Endothelial cell of umbilical vein (primary cell): ENCODE measurements at regions not wholly inside any gene's neighbourhood (a gene's known extent, or its start where the extent isn't known, plus 50 kb on each side); places are given as distances from the start of the nearest gene placed in this dataset.

Experiments
- BruUV-seq: library from RNA; stranded (reverse); fragments of 400-500 nt; replicated peaks from 2 replicates; lab custom pipeline; 2021; lab: Mats Ljungman, UMichigan
- CTCF ChIA-PET: fragments of 300-600, 350-600 bp; sonication (Branson Sonifier 250); formaldehyde crosslinking; loops from one replicate; lab custom pipeline; 2021; ENCODE audit warnings: antibody characterized with exemption, inconsistent platforms; lab: Charles Lee
- POLR2A ChIA-PET: fragments of 300-600, 350-600 bp; sonication (Branson Sonifier 250); formaldehyde crosslinking; loops from one replicate; lab custom pipeline; 2021; ENCODE audit warnings: antibody characterized with exemption, inconsistent platforms; lab: Charles Lee
- DNase-seq: peaks from one replicate; pipeline ENCODE4 v3.0.0-alpha.2; 2011; ENCODE audit warnings: low read depth, low spot score
- FAIRE-seq: peaks from 2 replicates; lab custom pipeline; 2011; peaks lifted over from hg19 to GRCh38; lab: Jason Lieb, UNC
- H2AFZ ChIP-seq: 2 replicates; pipeline ENCODE4 v1.6.0; 2012; ENCODE audit warnings: low read depth, low read length, control low read depth, inconsistent platforms
- H3K27ac ChIP-seq: 2 replicates; pipeline ENCODE4 v1.5.1; 2011; ENCODE audit warnings: low read depth, mild to moderate bottlenecking, control low read depth, low read length, moderate library complexity; ENCODE audit not compliant: insufficient read depth
- H3K27me3 ChIP-seq, 2 experiments: 2 replicates each; pipeline versions ENCODE4 v1.6.0 to v1.6.1; 2011; ENCODE audit warnings: low read length in 2 of 2, mixed read lengths in 1 of 2; ENCODE audit not compliant: control insufficient read depth in 2 of 2, insufficient read depth in 2 of 2
- H3K36me3 ChIP-seq, 2 experiments: 2 replicates in 1 of 2; 3 replicates in 1 of 2; pipeline ENCODE4 v1.5.1; 2011; ENCODE audit warnings: low read length in 2 of 2, mild to moderate bottlenecking in 1 of 2, moderate library complexity in 1 of 2; ENCODE audit not compliant: control insufficient read depth in 2 of 2, insufficient read depth in 2 of 2; ENCODE audit errors: extremely low read depth in 1 of 2
- H3K4me1 ChIP-seq: 3 replicates; pipeline ENCODE4 v1.5.1; 2011; ENCODE audit warnings: mild to moderate bottlenecking, low read length; ENCODE audit not compliant: control insufficient read depth, insufficient read depth; ENCODE audit errors: extremely low read depth
- H3K4me2 ChIP-seq: 2 replicates; pipeline ENCODE4 v1.6.1; 2011; ENCODE audit warnings: low read length, control low read depth, mixed read lengths; ENCODE audit not compliant: insufficient read depth
- H3K4me3 ChIP-seq, 3 experiments: fragments of 200-600 bp in 1 of 3; sonication (generic), shearing (Covaris generic) in 1 of 3; replicated peaks in 1 of 3; 2 replicates each; pipeline ENCODE4 v1.5.1; 2011 to 2016; ENCODE audit warnings: control low read depth in 3 of 3, low read length in 3 of 3, mild to moderate bottlenecking in 2 of 3, inconsistent platforms in 1 of 3, low read depth in 1 of 3, moderate library complexity in 1 of 3; ENCODE audit not compliant: insufficient read depth in 1 of 3
- H3K79me2 ChIP-seq: 2 replicates; pipeline ENCODE4 v1.6.0; 2012; ENCODE audit warnings: low read length, inconsistent platforms; ENCODE audit not compliant: control insufficient read depth, insufficient read depth
- H3K9ac ChIP-seq: replicated peaks from 2 replicates; pipeline ENCODE3; 2011; ENCODE audit warnings: low read length, control low read depth; ENCODE audit not compliant: insufficient read depth; ENCODE audit errors: extremely low read depth
- H3K9me1 ChIP-seq: replicated peaks from 3 replicates; pipeline ENCODE4 v1.6.0; 2011; ENCODE audit warnings: mild to moderate bottlenecking, low read length; ENCODE audit not compliant: control insufficient read depth, insufficient read depth; ENCODE audit errors: extremely low read depth
- H3K9me3 ChIP-seq: replicated peaks from 2 replicates; pipeline ENCODE4 v1.5.1; 2012; ENCODE audit warnings: low read length, inconsistent platforms; ENCODE audit not compliant: control insufficient read depth, insufficient read depth
- H4K20me1 ChIP-seq: replicated peaks from 2 replicates; pipeline ENCODE3; 2011; ENCODE audit warnings: mild to moderate bottlenecking, low read length; ENCODE audit not compliant: control insufficient read depth, insufficient read depth; ENCODE audit errors: extremely low read depth
- CTCF ChIP-seq, 2 donors: IDR thresholded peaks; 1 replicate in 1 of 2; 2 replicates in 1 of 2; pipeline ENCODE4 v1.5.1; 2011; ENCODE audit warnings: low read length in 2 of 2, mild to moderate bottlenecking in 2 of 2, moderate library complexity in 2 of 2, control low read depth in 1 of 2, inconsistent platforms in 1 of 2, low read depth in 1 of 2; ENCODE audit not compliant: insufficient read depth in 1 of 2; ENCODE audit errors: extremely low read depth in 1 of 2
- EZH2 ChIP-seq: IDR thresholded peaks from 2 replicates; pipeline ENCODE4 v1.6.1; 2012; ENCODE audit warnings: borderline replicate concordance, low read depth, mild to moderate bottlenecking, moderate library complexity, low read length, inconsistent platforms; ENCODE audit not compliant: severe bottlenecking
- FOS ChIP-seq: IDR thresholded peaks from 2 replicates; pipeline ENCODE4 v1.6.1; 2011; ENCODE audit warnings: mild to moderate bottlenecking, low read length, moderate library complexity, borderline replicate concordance; ENCODE audit not compliant: insufficient read depth
- GATA2 ChIP-seq: IDR thresholded peaks from 2 replicates; pipeline ENCODE4 v1.7.0; 2011; ENCODE audit warnings: low read depth, mild to moderate bottlenecking, moderate library complexity, mixed read lengths, low read length; ENCODE audit not compliant: insufficient read length, insufficient read depth
- JUN ChIP-seq: IDR thresholded peaks from 2 replicates; pipeline ENCODE4 v1.6.1; 2011; ENCODE audit warnings: borderline replicate concordance, low read depth; ENCODE audit not compliant: insufficient read length, insufficient read depth
- MAX ChIP-seq: IDR thresholded peaks from 2 replicates; pipeline ENCODE4 v1.6.1; 2011; ENCODE audit not compliant: insufficient read depth, insufficient read length
- MYC ChIP-seq: IDR thresholded peaks from one replicate; pipeline ENCODE4 v1.6.1; 2011; ENCODE audit warnings: mild to moderate bottlenecking, low read depth, low read length
- POLR2A ChIP-seq: IDR thresholded peaks from 2 replicates; pipeline ENCODE4 v1.6.1; 2012; ENCODE audit warnings: low read depth, mild to moderate bottlenecking, control low read depth, low read length
- POLR2AphosphoS5 ChIP-seq: IDR thresholded peaks from 2 replicates; pipeline ENCODE4 v1.6.1; 2012; ENCODE audit warnings: low read depth, mild to moderate bottlenecking, control low read depth, low read length, moderate library complexity; ENCODE audit not compliant: insufficient read depth
- dilution Hi-C: fragments of 300-500 bp; cut with MboI; formaldehyde crosslinking; loops from one replicate; pipeline ENCODE4 v1.15.0; 2019; ENCODE audit warnings: low sequenced_read_pairs; ENCODE audit not compliant: extremely low pct_ligation_motif_present
- intact Hi-C: fragments of 100-400 bp; cut with micrococcal nuclease; formaldehyde crosslinking; loops from one replicate; pipeline ENCODE4 v1.10.0; 2022

GRCh38 chr18:71329563-71329962, 1040.7 kb downstream of the SOCS6 start:
- no TSS peak for BruUV-seq
- dilution Hi-C loops (no loop called here), intact Hi-C loops (no loop called here)
- H4K20me1 ChIP-seq = no peaks in the 10 kb centered on the region
- POLR2A ChIA-PET = no interaction called here
- FAIRE-seq (no peak), DNase-seq (no peak)
- H3K27me3 ChIP-seq = no peaks in the 10 kb centered on the region
- TF ChIP-seq JUN (no peak), POLR2A (no peak), CTCF (IDR thresholded peaks at IDR 0.05; ENCODE audit: extremely low read depth in 1 of 2, insufficient read depth in 1 of 2, low read depth in 1 of 2, low read length in 2 of 2) (no peak), GATA2 (no peak), MYC (no peak), EZH2 (no peak), POLR2AphosphoS5 (no peak), MAX (no peak), FOS (no peak)
- no peaks in the 10 kb centered on the region for H3K9me3 ChIP-seq
- H3K4me3 ChIP-seq = no peak overlapping the region
- no peaks in the 10 kb centered on the region for H3K36me3 ChIP-seq
- no peak overlapping the region for H3K9ac ChIP-seq
- H3K4me1 ChIP-seq = no peaks in the 10 kb centered on the region
- no peak overlapping the region for H3K27ac ChIP-seq
- CTCF ChIA-PET = no interaction called here
- no peaks in the 10 kb centered on the region for H3K9me1 ChIP-seq
- no peak overlapping the region for H3K4me2 ChIP-seq
- H3K79me2 ChIP-seq = no peaks in the 10 kb centered on the region
- H2AFZ ChIP-seq = no peak overlapping the region
